Endothelial cell of umbilical vein (primary cell): ENCODE measurements at regions not wholly inside any gene's neighbourhood (a gene's known extent, or its start where the extent isn't known, plus 50 kb on each side); places are given as distances from the start of the nearest gene placed in this dataset.

ENCODE experiments used
- BruUV-seq: library from RNA; stranded (reverse); fragments of 400-500 nt; replicated peaks from 2 replicates; lab custom pipeline; 2021; lab: Mats Ljungman, UMichigan
- CTCF ChIA-PET: fragments of 300-600, 350-600 bp; sonication (Branson Sonifier 250); formaldehyde crosslinking; loops from one replicate; lab custom pipeline; 2021; ENCODE audit warnings: antibody characterized with exemption, inconsistent platforms; lab: Charles Lee
- POLR2A ChIA-PET: fragments of 300-600, 350-600 bp; sonication (Branson Sonifier 250); formaldehyde crosslinking; loops from one replicate; lab custom pipeline; 2021; ENCODE audit warnings: antibody characterized with exemption, inconsistent platforms; lab: Charles Lee
- DNase-seq: peaks from one replicate; pipeline ENCODE4 v3.0.0-alpha.2; 2011; ENCODE audit warnings: low read depth, low spot score
- FAIRE-seq: peaks from 2 replicates; lab custom pipeline; 2011; peaks lifted over from hg19 to GRCh38; lab: Jason Lieb, UNC
- H2AFZ ChIP-seq: 2 replicates; pipeline ENCODE4 v1.6.0; 2012; ENCODE audit warnings: low read depth, low read length, control low read depth, inconsistent platforms
- H3K27ac ChIP-seq: 2 replicates; pipeline ENCODE4 v1.5.1; 2011; ENCODE audit warnings: low read depth, mild to moderate bottlenecking, control low read depth, low read length, moderate library complexity; ENCODE audit not compliant: insufficient read depth
- H3K27me3 ChIP-seq, 2 experiments: 2 replicates each; pipeline versions ENCODE4 v1.6.0 to v1.6.1; 2011; ENCODE audit warnings: low read length in 2 of 2, mixed read lengths in 1 of 2; ENCODE audit not compliant: control insufficient read depth in 2 of 2, insufficient read depth in 2 of 2
- H3K36me3 ChIP-seq, 2 experiments: 2 replicates in 1 of 2; 3 replicates in 1 of 2; pipeline ENCODE4 v1.5.1; 2011; ENCODE audit warnings: low read length in 2 of 2, mild to moderate bottlenecking in 1 of 2, moderate library complexity in 1 of 2; ENCODE audit not compliant: control insufficient read depth in 2 of 2, insufficient read depth in 2 of 2; ENCODE audit errors: extremely low read depth in 1 of 2
- H3K4me1 ChIP-seq: 3 replicates; pipeline ENCODE4 v1.5.1; 2011; ENCODE audit warnings: mild to moderate bottlenecking, low read length; ENCODE audit not compliant: control insufficient read depth, insufficient read depth; ENCODE audit errors: extremely low read depth
- H3K4me2 ChIP-seq: 2 replicates; pipeline ENCODE4 v1.6.1; 2011; ENCODE audit warnings: low read length, control low read depth, mixed read lengths; ENCODE audit not compliant: insufficient read depth
- H3K4me3 ChIP-seq, 3 experiments: fragments of 200-600 bp in 1 of 3; sonication (generic), shearing (Covaris generic) in 1 of 3; replicated peaks in 1 of 3; 2 replicates each; pipeline ENCODE4 v1.5.1; 2011 to 2016; ENCODE audit warnings: control low read depth in 3 of 3, low read length in 3 of 3, mild to moderate bottlenecking in 2 of 3, inconsistent platforms in 1 of 3, low read depth in 1 of 3, moderate library complexity in 1 of 3; ENCODE audit not compliant: insufficient read depth in 1 of 3
- H3K79me2 ChIP-seq: 2 replicates; pipeline ENCODE4 v1.6.0; 2012; ENCODE audit warnings: low read length, inconsistent platforms; ENCODE audit not compliant: control insufficient read depth, insufficient read depth
- H3K9ac ChIP-seq: replicated peaks from 2 replicates; pipeline ENCODE3; 2011; ENCODE audit warnings: low read length, control low read depth; ENCODE audit not compliant: insufficient read depth; ENCODE audit errors: extremely low read depth
- H3K9me1 ChIP-seq: replicated peaks from 3 replicates; pipeline ENCODE4 v1.6.0; 2011; ENCODE audit warnings: mild to moderate bottlenecking, low read length; ENCODE audit not compliant: control insufficient read depth, insufficient read depth; ENCODE audit errors: extremely low read depth
- H3K9me3 ChIP-seq: replicated peaks from 2 replicates; pipeline ENCODE4 v1.5.1; 2012; ENCODE audit warnings: low read length, inconsistent platforms; ENCODE audit not compliant: control insufficient read depth, insufficient read depth
- H4K20me1 ChIP-seq: replicated peaks from 2 replicates; pipeline ENCODE3; 2011; ENCODE audit warnings: mild to moderate bottlenecking, low read length; ENCODE audit not compliant: control insufficient read depth, insufficient read depth; ENCODE audit errors: extremely low read depth
- CTCF ChIP-seq, 2 donors: IDR thresholded peaks; 1 replicate in 1 of 2; 2 replicates in 1 of 2; pipeline ENCODE4 v1.5.1; 2011; ENCODE audit warnings: low read length in 2 of 2, mild to moderate bottlenecking in 2 of 2, moderate library complexity in 2 of 2, control low read depth in 1 of 2, inconsistent platforms in 1 of 2, low read depth in 1 of 2; ENCODE audit not compliant: insufficient read depth in 1 of 2; ENCODE audit errors: extremely low read depth in 1 of 2
- EZH2 ChIP-seq: IDR thresholded peaks from 2 replicates; pipeline ENCODE4 v1.6.1; 2012; ENCODE audit warnings: borderline replicate concordance, low read depth, mild to moderate bottlenecking, moderate library complexity, low read length, inconsistent platforms; ENCODE audit not compliant: severe bottlenecking
- FOS ChIP-seq: IDR thresholded peaks from 2 replicates; pipeline ENCODE4 v1.6.1; 2011; ENCODE audit warnings: mild to moderate bottlenecking, low read length, moderate library complexity, borderline replicate concordance; ENCODE audit not compliant: insufficient read depth
- GATA2 ChIP-seq: IDR thresholded peaks from 2 replicates; pipeline ENCODE4 v1.7.0; 2011; ENCODE audit warnings: low read depth, mild to moderate bottlenecking, moderate library complexity, mixed read lengths, low read length; ENCODE audit not compliant: insufficient read length, insufficient read depth
- JUN ChIP-seq: IDR thresholded peaks from 2 replicates; pipeline ENCODE4 v1.6.1; 2011; ENCODE audit warnings: borderline replicate concordance, low read depth; ENCODE audit not compliant: insufficient read length, insufficient read depth
- MAX ChIP-seq: IDR thresholded peaks from 2 replicates; pipeline ENCODE4 v1.6.1; 2011; ENCODE audit not compliant: insufficient read depth, insufficient read length
- MYC ChIP-seq: IDR thresholded peaks from one replicate; pipeline ENCODE4 v1.6.1; 2011; ENCODE audit warnings: mild to moderate bottlenecking, low read depth, low read length
- POLR2A ChIP-seq: IDR thresholded peaks from 2 replicates; pipeline ENCODE4 v1.6.1; 2012; ENCODE audit warnings: low read depth, mild to moderate bottlenecking, control low read depth, low read length
- POLR2AphosphoS5 ChIP-seq: IDR thresholded peaks from 2 replicates; pipeline ENCODE4 v1.6.1; 2012; ENCODE audit warnings: low read depth, mild to moderate bottlenecking, control low read depth, low read length, moderate library complexity; ENCODE audit not compliant: insufficient read depth
- dilution Hi-C: fragments of 300-500 bp; cut with MboI; formaldehyde crosslinking; loops from one replicate; pipeline ENCODE4 v1.15.0; 2019; ENCODE audit warnings: low sequenced_read_pairs; ENCODE audit not compliant: extremely low pct_ligation_motif_present
- intact Hi-C: fragments of 100-400 bp; cut with micrococcal nuclease; formaldehyde crosslinking; loops from one replicate; pipeline ENCODE4 v1.10.0; 2022

GRCh38 chr10:78116361-78116760 lies 82.7 kb downstream of the RPS24 start:
- ChIA-PET CTCF (interaction anchor here (1.1 kb wide), 1 partner anchor 24 kb away, joined by 3 read pairs; no protein-coding TSS in a partner anchor), POLR2A (no interaction called here)
- no peak for DNase-seq

More at GRCh38 chr10:78116361-78116760, 82.7 kb downstream of the RPS24 start:
- H3K9me3 ChIP-seq, result no peaks in the 10 kb centered on the region
- H3K27ac ChIP-seq, result no peak overlapping the region
- no peaks in the 10 kb centered on the region for H3K9me1 ChIP-seq
- intact Hi-C loops, result no loop called here
- TF ChIP-seq FOS (no peak), POLR2AphosphoS5 (no peak), CTCF (IDR thresholded peaks at IDR 0.05; ENCODE audit: extremely low read depth in 1 of 2, insufficient read depth in 1 of 2, low read depth in 1 of 2, low read length in 2 of 2) (no peak), GATA2 (no peak), JUN (no peak), MYC (no peak), EZH2 (no peak), MAX (no peak), POLR2A (no peak)
- H3K4me2 ChIP-seq, result no peak overlapping the region
- FAIRE-seq, result no peak
- no peaks in the 10 kb centered on the region for H3K79me2 ChIP-seq
- no peaks in the 10 kb centered on the region for H3K36me3 ChIP-seq
- H4K20me1 ChIP-seq, result no peaks in the 10 kb centered on the region
- no peaks in the 10 kb centered on the region for H3K4me1 ChIP-seq
- no peak overlapping the region for H2AFZ ChIP-seq
- BruUV-seq, result no TSS peak
- H3K4me3 ChIP-seq, result no peak overlapping the region
- peaks cover 4 to 8% of the 10 kb centered on the region in 2 experiments for H3K27me3 ChIP-seq
- dilution Hi-C loops, result no loop called here
- no peak overlapping the region for H3K9ac ChIP-seq
